ENCODE measurements at regions not wholly inside any gene's neighbourhood (a gene's known extent, or its start where the extent isn't known, plus 50 kb on each side); places are given as distances from the start of the nearest gene placed in this dataset.

DNA sequence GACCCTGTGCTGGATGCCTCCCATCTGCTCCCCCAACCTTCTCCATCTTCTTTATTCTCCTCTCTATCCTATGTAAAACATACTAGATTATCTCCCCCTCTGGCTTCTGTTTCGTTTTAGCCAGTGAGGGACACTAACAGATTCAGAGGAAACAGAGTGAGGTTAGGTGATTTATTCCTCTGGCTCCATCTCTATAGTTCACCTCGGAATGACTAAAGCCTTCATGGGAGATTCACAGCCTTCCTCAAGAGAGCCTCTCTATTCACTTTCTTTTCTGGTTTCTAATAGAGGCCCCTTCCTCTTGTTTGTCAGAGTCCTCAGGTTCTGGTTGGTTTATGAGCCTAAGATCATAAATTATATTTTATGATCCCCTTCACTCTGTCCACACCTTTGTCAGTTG lies 633.1 kb upstream of the TYRP1 start:
- DNase-seq (ENCODE audit: low spot score), result no peak
- no peak overlapping the region for H3K27ac ChIP-seq
- TF ChIP-seq, protein P1, sequence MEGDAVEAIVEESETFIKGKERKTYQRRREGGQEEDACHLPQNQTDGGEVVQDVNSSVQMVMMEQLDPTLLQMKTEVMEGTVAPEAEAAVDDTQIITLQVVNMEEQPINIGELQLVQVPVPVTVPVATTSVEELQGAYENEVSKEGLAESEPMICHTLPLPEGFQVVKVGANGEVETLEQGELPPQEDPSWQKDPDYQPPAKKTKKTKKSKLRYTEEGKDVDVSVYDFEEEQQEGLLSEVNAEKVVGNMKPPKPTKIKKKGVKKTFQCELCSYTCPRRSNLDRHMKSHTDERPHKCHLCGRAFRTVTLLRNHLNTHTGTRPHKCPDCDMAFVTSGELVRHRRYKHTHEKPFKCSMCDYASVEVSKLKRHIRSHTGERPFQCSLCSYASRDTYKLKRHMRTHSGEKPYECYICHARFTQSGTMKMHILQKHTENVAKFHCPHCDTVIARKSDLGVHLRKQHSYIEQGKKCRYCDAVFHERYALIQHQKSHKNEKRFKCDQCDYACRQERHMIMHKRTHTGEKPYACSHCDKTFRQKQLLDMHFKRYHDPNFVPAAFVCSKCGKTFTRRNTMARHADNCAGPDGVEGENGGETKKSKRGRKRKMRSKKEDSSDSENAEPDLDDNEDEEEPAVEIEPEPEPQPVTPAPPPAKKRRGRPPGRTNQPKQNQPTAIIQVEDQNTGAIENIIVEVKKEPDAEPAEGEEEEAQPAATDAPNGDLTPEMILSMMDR (IDR thresholded peaks at IDR 0.05), result no peak
- H3K4me3 ChIP-seq, result no peak overlapping the region

DNA sequence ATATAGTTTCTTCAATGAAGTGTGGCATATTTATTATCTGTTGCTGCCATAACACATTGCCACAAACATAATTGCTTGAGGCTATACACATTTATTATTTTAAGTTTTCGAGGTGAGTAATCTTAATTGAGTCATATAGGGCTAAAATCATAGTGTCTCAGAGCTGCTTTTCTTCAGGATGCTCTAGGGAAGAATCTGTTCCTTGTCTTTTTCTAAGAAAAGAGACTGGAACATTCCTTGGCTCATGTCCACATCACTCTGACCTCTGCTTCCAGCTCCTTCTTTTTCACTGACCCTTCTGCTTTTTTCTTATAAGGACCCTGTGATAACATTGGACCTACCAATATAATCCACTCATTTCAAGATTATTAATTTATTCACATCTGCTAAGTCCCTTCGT lies 632.4 kb upstream of the TYRP1 start:
- DNase-seq (ENCODE audit: low spot score), result no peak
- H3K27ac ChIP-seq, result no peak overlapping the region
- TF ChIP-seq, protein P1 (IDR thresholded peaks at IDR 0.05), result no peak

DNA sequence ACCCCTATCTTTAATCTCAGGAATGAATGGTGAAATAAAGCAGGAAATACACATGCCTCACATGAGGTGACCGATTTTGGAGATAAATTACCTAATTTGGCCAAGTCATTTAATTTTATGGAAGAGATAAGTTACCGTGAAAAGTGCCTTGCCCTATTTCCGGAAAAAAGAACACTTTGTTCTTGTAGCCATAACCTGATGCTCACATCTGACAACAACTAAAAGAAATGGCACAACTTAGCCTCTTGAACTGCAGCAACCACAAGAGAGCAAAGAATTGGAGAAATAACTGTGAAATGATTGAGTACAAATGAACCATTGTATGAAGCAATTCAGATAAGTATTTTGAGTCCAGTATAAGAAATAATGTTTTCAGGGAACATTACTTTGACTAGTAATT lies 628.1 kb upstream of the TYRP1 start:
- H3K4me3 ChIP-seq, result no peak overlapping the region
- no peak overlapping the region for H3K27ac ChIP-seq
- no peak for DNase-seq (ENCODE audit: low spot score)
- TF ChIP-seq, protein P1 (IDR thresholded peaks at IDR 0.05), result no peak

More for the DNA sequence above, 632.4 kb upstream of the TYRP1 start:
- no peak overlapping the region for H3K4me3 ChIP-seq

DNA sequence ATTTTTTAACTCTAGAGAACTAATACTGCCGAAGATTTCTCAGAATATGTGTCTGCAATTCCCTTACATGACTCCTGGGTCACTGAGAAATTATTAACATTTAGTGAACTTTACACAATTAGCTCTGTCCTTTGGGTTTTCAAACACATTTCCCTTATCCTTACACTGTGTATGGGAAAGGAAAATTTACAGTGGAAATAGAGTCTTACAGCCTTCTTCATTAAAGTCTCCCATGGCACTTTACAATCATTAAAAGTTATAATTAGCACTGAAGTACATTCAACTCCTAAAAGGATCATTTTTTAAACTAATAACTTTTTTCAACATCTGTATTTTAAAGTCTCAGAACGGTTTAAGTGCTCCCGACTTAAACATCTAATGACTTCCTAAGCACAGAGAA lies 627.5 kb upstream of the TYRP1 start:
- Histone ChIP-seq H3K4me3 (no peak overlapping the region), H3K27ac (no peak overlapping the region)
- TF ChIP-seq, protein P1 (IDR thresholded peaks at IDR 0.05), result no peak
- DNase-seq (ENCODE audit: low spot score), result no peak

DNA sequence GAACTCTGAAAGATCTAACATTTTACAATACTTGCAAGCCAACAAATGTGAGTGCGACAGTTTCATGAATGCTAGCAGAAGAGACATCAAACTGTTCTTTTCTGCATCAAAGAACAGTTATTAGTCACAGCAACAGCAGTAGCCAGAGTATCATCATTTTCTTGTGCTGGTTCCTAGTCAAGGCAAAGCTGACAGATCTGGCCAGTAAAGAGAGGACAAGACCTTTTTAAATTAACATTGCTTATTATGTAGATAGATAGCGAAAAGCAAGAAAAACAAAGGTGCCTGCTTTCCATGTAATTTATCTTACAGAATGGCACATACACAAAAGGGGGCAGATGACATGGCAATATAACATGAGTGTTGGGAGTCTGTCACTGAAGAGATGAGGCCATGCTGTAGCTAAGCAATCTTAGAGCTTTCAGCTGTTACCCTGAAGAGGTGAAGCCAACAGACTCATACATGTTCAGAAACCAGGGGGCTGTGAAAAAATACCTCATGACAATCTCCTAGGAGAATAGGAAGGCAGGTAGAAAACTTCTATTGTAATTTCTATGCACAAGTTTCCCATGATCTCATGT lies 626.6 kb upstream of the TYRP1 start:
- TF ChIP-seq, protein P1 (IDR thresholded peaks at IDR 0.05), result no peak
- no peak overlapping the region for H3K27ac ChIP-seq
- DNase-seq (ENCODE audit: low spot score), result no peak
- no peak overlapping the region for H3K4me3 ChIP-seq

DNA sequence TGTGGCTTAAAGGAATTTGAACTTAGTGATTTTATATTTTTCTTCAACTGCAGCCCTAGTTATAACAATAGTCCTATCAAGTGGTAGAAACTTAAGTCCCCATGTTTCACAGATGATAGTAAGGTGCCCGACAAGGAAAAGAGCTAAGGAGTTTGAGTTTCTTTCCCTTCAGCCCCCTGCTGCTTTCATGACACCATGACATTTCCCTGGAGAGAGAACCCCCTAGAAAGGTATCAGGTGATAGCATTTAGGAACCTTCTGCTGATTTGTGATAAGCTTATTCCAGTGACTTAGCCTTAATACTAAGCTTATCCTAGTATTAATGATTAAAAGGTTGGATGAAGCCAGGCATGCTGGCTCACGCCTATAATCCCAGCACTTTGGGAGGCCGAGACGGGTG lies 623.8 kb upstream of the TYRP1 start:
- Histone ChIP-seq H3K4me3 (no peak overlapping the region), H3K27ac (no peak overlapping the region)
- DNase-seq (ENCODE audit: low spot score), result no peak
- TF ChIP-seq, protein P1 (IDR thresholded peaks at IDR 0.05), result no peak

DNA sequence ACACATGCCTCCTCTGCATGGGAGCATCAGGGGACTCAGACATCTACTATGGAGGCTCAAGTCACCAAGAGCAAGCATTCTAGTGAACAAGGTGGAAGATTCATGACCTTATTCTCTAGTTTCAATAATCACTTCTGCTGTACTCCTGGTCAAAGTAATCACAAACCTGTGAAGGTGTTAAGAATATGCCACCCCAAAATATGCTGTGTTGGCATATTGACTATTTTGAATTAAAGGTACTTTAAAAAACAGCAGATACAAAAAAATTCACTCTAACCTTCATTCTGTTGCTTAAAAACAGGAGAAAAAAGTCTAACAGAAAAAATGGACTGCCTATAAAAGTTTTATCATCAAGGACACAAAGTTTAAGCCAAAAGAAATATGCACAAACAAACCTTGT lies 607.8 kb upstream of the TYRP1 start:
- no peak overlapping the region for H3K27ac ChIP-seq

More for the DNA sequence above, 607.8 kb upstream of the TYRP1 start:
- TF ChIP-seq, protein P1 (IDR thresholded peaks at IDR 0.05), result no peak
- DNase-seq (ENCODE audit: low spot score), result no peak
- no peak overlapping the region for H3K4me3 ChIP-seq

Data from coronary artery (tissue), 2 donors.